NCI-H2107 (cell line): ENCODE measurements at regions not wholly inside any gene's neighbourhood (a gene's known extent, or its start where the extent isn't known, plus 50 kb on each side); places are given as distances from the start of the nearest gene placed in this dataset.

Experiments used
- DNase-seq: peaks from one replicate; lab custom pipeline; 2025; lab: John Stamatoyannopoulos, UW

GRCh38 chr6:169944415-169944814 lies 193.0 kb downstream of the ERMARD start:
- DNase-seq: no peak

DNA sequence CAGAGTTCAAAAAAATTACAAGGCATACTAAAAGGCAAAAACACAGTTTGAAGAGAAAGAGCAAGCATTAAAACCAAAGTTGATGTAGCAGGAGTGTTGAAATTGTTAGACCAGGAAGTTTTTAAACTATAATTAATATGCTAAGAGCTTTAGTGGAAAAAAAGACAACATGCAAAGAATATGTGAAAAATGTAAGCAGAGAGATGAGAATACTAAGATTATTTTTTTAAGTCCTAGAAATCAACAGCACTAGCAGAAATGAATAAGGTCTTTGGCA lies 192.6 kb downstream of the ERMARD start:
- DNase-seq: no peak

DNA sequence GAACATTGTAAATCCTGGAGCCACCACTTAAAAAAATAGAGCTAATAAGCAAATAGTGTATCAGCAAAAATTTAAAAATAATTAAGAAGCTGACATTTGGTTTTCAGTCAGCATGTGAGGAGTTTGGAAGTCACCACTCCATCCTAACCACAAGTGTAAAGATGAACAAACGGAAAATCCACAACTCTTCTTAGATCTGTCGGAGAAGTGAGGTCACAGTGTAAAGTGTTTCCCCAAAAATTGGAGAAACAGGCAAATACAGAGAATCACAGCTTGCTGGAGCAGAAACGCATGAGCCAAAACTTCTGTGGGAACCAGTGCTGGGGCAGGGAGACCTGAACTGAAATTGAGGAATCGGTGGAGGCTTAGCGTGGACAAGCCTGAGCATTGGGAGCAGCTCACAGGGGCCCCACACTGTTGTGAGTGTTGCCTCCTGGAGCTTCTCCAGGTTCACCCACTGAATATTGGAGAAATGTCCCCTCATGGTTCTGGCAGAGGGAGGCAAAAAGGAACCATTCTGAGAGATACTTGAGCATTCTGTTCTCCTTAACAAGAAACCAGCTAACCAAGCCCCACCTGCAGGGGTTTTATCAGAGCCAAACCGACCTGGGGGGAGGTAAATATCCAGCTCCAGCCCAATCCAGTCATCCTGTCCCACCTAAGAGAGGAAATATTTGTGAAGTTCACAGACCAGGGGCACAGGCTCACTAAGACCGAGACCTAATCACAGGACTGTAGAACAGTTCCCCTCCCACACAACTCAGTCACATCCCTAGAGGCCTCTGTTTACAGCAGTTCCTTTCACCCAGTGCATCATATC lies 192.0 kb downstream of the ERMARD start:
- DNase-seq: no peak

- no peak for DNase-seq
Observed at GRCh38 chr6:169942173-169942572, 190.8 kb downstream of the ERMARD start.

DNA sequence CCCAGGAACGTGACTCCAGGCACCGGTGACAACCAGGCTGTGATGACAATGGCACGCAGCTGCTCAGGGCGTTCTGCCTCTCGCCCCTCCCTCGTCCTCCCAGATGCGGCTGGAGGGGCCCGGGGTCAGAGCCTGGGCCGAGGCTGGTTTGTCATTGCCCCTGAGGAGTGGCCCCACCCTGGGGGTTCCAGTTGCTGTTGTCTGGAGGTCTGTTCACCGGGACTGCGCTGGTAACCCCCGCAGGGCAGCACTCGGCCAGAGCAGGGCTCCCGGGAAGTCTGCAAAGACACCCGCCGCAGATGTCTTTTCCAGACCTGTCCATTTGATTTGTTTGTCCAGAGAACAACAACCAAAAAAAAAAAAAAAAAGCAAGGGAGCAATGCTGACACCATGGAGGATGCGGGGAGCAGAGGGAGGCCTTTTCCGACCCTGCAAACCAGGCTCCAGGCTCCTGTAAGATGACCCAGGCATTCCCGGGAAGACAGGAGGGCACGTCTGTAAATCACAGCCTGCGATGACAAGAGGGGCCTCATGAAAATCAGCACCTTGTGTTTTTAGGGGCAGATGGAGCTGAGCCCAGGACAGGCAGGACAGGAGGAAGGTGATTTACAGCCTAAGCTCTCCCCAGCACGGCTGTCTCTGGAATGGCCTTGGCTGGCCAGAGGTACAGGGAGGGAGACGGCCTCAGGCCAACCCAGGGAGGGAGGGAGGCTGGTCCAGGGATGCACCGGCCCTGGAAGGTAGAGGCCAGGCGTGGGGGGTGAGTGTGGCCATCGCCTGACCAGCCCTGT lies 189.3 kb downstream of the ERMARD start:
- no peak for DNase-seq

DNA sequence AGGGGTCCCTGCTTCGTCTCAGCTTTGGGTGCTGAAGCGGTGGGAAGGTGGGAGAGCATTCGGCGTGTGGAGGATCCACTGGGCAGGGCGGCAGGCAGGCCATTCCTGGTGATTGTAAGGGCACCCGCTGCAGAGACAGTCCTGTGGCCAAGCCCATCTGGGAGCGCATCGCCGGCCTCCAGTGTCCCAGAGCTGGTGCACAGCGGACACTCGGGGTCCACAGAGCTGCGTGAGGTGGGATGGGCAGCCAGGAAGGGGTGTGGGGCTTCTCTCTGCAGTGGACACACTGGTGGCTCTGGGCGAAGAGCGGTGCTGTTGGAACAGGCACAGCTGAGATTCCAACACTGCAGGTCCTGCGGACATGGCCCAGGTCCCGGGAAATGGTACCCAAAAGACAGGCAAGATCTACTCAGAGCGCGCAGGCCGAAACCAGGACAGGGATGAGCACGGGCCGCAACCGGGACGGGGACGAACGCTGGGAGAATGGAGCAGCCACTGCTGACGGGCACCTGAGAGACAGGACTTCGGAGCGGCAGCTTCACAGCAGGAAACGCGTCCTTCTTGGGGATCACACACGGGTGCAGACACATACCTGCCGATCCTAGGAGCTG lies 188.2 kb downstream of the ERMARD start:
- no peak for DNase-seq

GRCh38 chr6:169938731-169939130 lies 187.3 kb downstream of the ERMARD start:
- DNase-seq: no peak

- DNase-seq: no peak
Observed at GRCh38 chr6:169938262-169938701, 186.9 kb downstream of the ERMARD start.

- no peak for DNase-seq
Observed at GRCh38 chr6:169937389-169938261, 186.2 kb downstream of the ERMARD start.

DNA sequence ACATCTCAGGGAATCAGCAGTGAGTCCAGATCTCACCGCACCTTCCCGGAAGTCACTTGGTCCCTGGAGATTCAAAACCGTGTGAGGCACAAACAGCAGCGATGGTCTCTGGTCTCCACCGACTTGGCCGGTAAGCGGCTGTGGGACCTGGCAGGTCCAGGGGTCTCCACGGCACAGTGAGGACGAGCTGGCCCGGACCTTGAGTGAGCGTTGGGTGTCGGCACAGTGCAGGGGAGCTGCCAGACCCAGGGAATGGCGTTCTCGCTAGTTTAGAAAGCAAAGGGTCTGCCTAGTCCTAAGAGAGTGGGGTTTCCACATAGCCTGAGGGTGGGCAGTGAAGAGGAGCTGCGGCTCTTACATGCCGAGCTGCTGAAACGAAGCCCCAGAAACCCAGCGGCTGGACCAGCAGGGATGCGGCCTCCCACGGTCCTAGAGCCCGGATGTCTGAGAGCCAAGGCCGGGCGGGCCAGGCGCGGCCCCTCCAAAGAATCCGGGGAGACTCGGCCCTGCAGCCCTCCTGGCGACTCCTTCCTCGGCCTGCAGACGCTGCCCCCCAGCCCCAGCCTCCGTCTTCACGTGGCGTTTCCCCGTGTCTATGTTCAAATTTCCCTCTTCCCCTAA lies 185.0 kb downstream of the ERMARD start:
- DNase-seq: no peak

DNA sequence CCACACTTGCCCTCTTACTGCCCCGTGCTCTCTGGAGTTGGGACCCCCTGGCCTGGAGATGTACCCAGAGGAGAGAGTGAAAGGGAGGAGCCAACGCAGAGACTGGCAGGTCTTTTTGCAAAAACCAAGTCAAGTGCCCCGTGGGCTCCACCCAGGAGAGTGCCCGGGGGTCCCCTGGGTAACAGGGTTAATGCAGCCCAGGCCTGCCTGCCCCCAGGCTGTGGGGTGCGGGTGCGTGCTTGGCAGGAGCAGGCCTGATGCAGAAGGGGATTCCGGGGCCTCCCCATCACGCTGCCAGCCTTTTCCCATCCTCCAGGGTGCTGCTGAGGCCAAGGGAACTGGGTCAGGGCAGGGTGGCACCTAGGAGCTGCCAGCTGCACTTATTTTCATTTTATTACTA lies 184.4 kb downstream of the ERMARD start:
- DNase-seq: no peak

DNA sequence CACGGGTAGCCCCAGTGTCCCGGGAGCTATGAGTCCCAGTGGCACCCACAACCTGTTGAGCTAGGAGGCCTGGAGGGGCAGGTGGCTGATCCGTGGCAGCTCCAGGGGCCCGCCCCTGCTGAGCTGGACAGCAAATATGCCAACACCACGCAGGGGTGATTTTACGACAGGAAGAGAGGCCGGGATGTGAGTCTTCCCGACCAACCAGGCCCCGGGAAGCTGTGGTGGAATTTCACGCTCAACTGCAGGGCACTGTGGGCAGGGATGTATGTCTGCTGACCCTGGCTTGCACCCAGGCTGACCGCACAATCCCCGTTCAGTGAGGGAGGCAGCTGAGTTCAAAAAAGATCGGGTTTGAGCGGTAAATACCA lies 183.9 kb downstream of the ERMARD start:
- no peak for DNase-seq

DNA sequence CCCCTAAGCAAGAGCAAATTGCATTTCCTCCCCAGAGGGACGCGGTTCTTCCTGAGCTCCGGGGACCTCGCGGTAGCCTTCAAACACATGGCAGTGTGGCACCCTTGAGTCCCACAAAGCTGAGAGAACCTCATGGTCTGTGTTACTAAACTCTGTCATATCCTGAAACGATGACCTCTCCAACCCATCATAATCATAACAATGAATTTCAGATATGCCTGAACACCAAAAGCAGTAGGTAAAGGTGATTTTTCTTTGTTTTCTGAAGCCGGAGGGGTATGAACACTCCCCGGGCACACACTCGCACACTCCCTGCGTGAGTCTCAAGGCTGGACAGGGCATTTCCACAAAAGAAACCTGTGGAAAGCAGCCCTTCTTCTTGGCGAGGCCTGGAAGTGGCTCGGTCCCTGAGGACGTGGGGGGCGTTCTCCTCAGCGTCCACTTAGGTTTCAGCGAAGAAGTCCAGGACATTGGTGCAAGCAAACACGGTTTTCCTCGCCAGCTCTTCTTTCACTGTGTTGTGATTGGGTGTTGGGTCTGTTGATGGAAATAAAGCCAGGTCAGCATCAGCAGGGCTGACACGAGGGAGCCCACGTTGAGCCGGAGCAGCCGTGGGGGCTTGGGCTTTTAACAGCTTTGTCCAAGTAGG lies 183.4 kb downstream of the ERMARD start:
- DNase-seq: no peak

GRCh38 chr6:169933839-169934698 lies 182.6 kb downstream of the ERMARD start:
- no peak for DNase-seq

GRCh38 chr6:169933251-169933821 lies 181.9 kb downstream of the ERMARD start:
- DNase-seq: no peak

- no peak for DNase-seq
Observed at GRCh38 chr6:169932491-169932890, 181.1 kb downstream of the ERMARD start.

- no peak for DNase-seq
Observed at GRCh38 chr6:169931261-169931660, 179.8 kb downstream of the ERMARD start.

- DNase-seq: no peak
Observed at GRCh38 chr6:169930799-169931198, 179.4 kb downstream of the ERMARD start.

DNA sequence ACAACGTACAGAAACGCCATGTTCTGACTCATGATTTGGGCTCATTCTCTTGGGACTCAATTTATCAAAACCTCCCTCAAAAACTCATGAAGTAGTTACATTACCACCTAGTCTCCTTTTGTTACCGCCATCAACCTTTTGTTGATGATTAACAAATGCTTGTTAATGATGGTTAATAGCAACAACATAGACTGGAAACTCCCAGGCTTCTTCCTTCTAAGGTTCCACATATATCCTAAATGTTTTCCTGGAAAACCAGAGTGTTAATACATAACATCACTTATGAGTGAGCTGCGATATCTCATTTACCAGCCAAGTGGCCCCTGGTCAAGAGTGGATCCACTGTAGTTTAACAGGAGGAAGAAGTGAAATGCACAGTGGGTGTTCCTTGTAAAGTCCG lies 176.3 kb downstream of the ERMARD start:
- DNase-seq: no peak
